ENCODE measurements at regions not wholly inside any gene's neighbourhood (a gene's known extent, or its start where the extent isn't known, plus 50 kb on each side); places are given as distances from the start of the nearest gene placed in this dataset.
A peak's percentile ranks its signal among the peaks of the same experiment; 100 is the strongest.

GRCh38 chr2:129796225-129796624, 183.2 kb upstream of the RAB6C start:
- Histone ChIP-seq H3K27ac (no peak overlapping the region), H3K4me3 (no peak overlapping the region)
- TF ChIP-seq CTCF (IDR thresholded peaks at IDR 0.05), result no peak
- peak; percentile 31 for DNase-seq (ENCODE audit: low spot score)

DNA sequence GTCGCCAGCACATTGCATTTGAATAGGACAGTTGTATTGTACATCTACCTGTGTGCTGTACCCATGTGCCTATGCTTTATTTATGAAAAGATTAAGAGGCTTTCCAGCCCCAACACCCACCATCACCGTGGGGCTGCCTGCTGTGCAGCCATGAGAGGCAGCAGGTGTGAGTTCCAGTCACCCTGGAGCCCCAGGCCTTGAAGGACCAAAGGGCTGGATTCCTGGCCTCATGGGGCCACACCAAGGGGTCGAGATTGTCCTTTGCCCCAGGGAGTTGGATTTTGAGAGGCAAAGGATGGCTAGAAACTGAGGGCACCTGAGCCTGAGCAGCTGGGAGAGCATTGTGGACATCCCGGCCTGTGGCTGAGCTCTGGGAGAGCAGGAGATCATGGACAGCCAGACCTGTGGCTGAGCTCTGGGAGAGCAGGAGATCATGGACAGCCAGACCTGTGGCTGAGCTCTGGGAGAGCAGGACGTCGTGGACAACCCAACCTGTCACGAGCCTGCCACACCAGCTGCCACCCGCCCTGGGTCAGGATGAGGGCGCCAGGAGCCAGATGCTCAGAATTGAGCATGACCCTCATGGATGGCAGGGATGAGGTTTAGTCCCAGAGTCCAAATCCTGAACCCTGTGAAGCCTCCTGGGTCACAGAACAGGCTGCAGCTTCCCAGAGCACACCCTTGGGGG, 182.5 kb upstream of the RAB6C start:
- H3K4me3 ChIP-seq, result no peak overlapping the region
- no peak overlapping the region for H3K27ac ChIP-seq
- DNase-seq (ENCODE audit: low spot score), result peak; percentile 53
- no peak for TF ChIP-seq CTCF (IDR thresholded peaks at IDR 0.05)

- no peak overlapping the region for H3K4me3 ChIP-seq
- DNase-seq (ENCODE audit: low spot score), result peak; percentile 52
- TF ChIP-seq CTCF (IDR thresholded peaks at IDR 0.05), result no peak
- H3K27ac ChIP-seq, result no peak overlapping the region
Measured at GRCh38 chr2:129797489-129798300, 181.8 kb upstream of the RAB6C start.

DNA sequence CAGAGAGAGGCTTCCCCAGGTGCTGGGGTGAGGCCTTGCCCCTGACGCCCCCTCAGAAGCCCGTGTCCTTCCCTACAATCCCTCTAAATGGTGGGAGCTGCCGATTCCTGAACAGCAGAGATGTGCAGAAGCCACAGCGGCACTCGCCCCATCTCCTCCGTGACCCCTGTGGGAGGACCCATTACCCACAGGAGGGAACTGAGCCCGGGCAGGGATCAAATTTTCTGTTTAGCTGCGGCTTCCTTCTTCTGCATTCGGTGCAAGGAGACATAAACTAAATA, 181.2 kb upstream of the RAB6C start:
- DNase-seq (ENCODE audit: low spot score), result peak; percentile 63
- H3K27ac ChIP-seq, result no peak overlapping the region
- TF ChIP-seq CTCF (IDR thresholded peaks at IDR 0.05), result no peak
- no peak overlapping the region for H3K4me3 ChIP-seq

DNA sequence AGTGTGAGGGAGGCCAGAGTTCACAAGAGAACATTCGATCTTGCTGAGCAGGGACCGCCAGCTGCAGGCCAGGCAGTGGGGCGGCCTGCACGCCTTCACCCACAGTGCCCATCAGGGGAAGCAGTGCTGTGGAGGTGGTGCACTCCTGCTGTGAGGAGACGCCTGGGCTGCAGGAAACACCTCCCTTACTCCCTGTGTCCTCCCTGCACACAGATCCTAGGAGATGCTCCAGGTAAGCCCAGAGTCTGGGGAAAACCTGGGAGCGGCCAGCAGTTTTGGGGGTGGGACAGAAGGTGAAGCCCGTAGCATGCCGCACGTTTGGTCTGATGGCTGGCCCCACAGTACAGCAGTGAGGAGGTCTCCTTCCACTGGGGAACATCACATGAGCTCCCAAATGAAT, 180.8 kb upstream of the RAB6C start:
- DNase-seq (ENCODE audit: low spot score), result peak; percentile 55
- H3K4me3 ChIP-seq, result no peak overlapping the region
- TF ChIP-seq CTCF (IDR thresholded peaks at IDR 0.05), result no peak

GRCh38 chr2:129799036-129799958, 180.2 kb upstream of the RAB6C start:
- no peak overlapping the region for H3K4me3 ChIP-seq
- peak; percentile 53 for DNase-seq (ENCODE audit: low spot score)

More for the DNA sequence above, 180.8 kb upstream of the RAB6C start:
- H3K27ac ChIP-seq, result no peak overlapping the region

More at GRCh38 chr2:129799036-129799958, 180.2 kb upstream of the RAB6C start:
- H3K27ac ChIP-seq, result no peak overlapping the region
- TF ChIP-seq CTCF (IDR thresholded peaks at IDR 0.05), result no peak

All from coronary artery (tissue), 2 donors.